Mesendoderm (in vitro differentiated cells): ENCODE measurements at regions not wholly inside any gene's neighbourhood (a gene's known extent, or its start where the extent isn't known, plus 50 kb on each side); places are given as distances from the start of the nearest gene placed in this dataset.

ENCODE experiments used
- DNase-seq: peaks from one replicate; pipeline ENCODE4 v3.0.0; 2013
- H2AK5ac ChIP-seq: 2 replicates; pipeline ENCODE4 v1.6.1; 2013; ENCODE audit warnings: low read length, inconsistent platforms
- H2BK120ac ChIP-seq: 2 replicates; pipeline ENCODE4 v1.6.1; 2013; ENCODE audit warnings: low read depth, mild to moderate bottlenecking, low read length, moderate library complexity, mixed read lengths
- H2BK15ac ChIP-seq: replicated peaks from 2 replicates; pipeline ENCODE4 v1.6.1; 2013; ENCODE audit warnings: low read depth, mild to moderate bottlenecking, moderate library complexity
- H2BK5ac ChIP-seq: 2 replicates; pipeline ENCODE4 v1.6.1; 2013; ENCODE audit warnings: low read length, inconsistent platforms
- H3K18ac ChIP-seq: 2 replicates; pipeline ENCODE4 v1.6.1; 2013; ENCODE audit warnings: mild to moderate bottlenecking, low read length, mixed read lengths
- H3K23ac ChIP-seq: one replicate; pipeline ENCODE4 v1.6.1; 2013; ENCODE audit warnings: low read length
- H3K27ac ChIP-seq: 2 replicates; pipeline ENCODE4 v1.5.1; 2013; ENCODE audit warnings: low read depth, mild to moderate bottlenecking, inconsistent platforms, low read length, moderate library complexity
- H3K27me3 ChIP-seq: 2 replicates; pipeline ENCODE4 v1.6.1; 2013; ENCODE audit warnings: low read length, control low read depth, mild to moderate bottlenecking, inconsistent platforms; ENCODE audit not compliant: insufficient read depth, poor library complexity
- H3K36me3 ChIP-seq: 2 replicates; pipeline ENCODE4 v1.6.1; 2013; ENCODE audit warnings: low read length, inconsistent platforms; ENCODE audit not compliant: control insufficient read depth, insufficient read depth
- H3K4ac ChIP-seq: one replicate; pipeline ENCODE4 v1.6.1; 2013; ENCODE audit warnings: low read depth, mild to moderate bottlenecking, low read length, moderate library complexity
- H3K4me1 ChIP-seq: 2 replicates; pipeline ENCODE4 v1.6.1; 2013; ENCODE audit warnings: low read depth, low read length, inconsistent platforms; ENCODE audit not compliant: control insufficient read depth
- H3K4me2 ChIP-seq: 2 replicates; pipeline ENCODE4 v1.6.1; 2013; ENCODE audit warnings: low read length
- H3K4me3 ChIP-seq: 2 replicates; pipeline ENCODE4 v1.5.1; 2013; ENCODE audit warnings: mild to moderate bottlenecking, low read length
- H3K56ac ChIP-seq: one replicate; pipeline ENCODE4 v1.6.1; 2013; ENCODE audit warnings: low read length
- H3K79me1 ChIP-seq: 2 replicates; pipeline ENCODE4 v1.6.1; 2013; ENCODE audit warnings: low read length, inconsistent platforms
- H3K79me2 ChIP-seq: 2 replicates; pipeline ENCODE4 v1.6.1; 2013; ENCODE audit warnings: mild to moderate bottlenecking, low read length; ENCODE audit not compliant: control insufficient read depth, insufficient read depth
- H3K9ac ChIP-seq: 2 replicates; pipeline ENCODE4 v1.6.1; 2013; ENCODE audit warnings: low read length, inconsistent platforms
- H4K5ac ChIP-seq: one replicate; pipeline ENCODE4 v1.6.1; 2013; ENCODE audit warnings: low read length
- H4K8ac ChIP-seq: one replicate; pipeline ENCODE4 v1.6.1; 2013; ENCODE audit warnings: low read depth, mild to moderate bottlenecking, control low read depth, low read length, moderate library complexity
- WGBS: extraction: QIAGEN DNeasy Blood & Tissue Kit; methylation state at CpG from one replicate; pipeline ENCODE4 v1.1.7; 2013; ENCODE audit warnings: low lambda C conversion rate, missing lambda C conversion rate; ENCODE audit not compliant: insufficient coverage; ENCODE audit errors: extremely low coverage; 5-methylcytosine and 5-hydroxymethylcytosine counted together

GRCh38 chr5:128667751-128668150 is 129.7 kb upstream of the FBN2 start:
- Histone ChIP-seq H2AK5ac (no peak overlapping the region), H3K27ac (no peak overlapping the region), H3K56ac (no peak overlapping the region), H3K18ac (no peak overlapping the region), H2BK5ac (no peak overlapping the region), H3K4me1 (peaks cover 2% of the 10 kb centered on the region), H3K4ac (no peak overlapping the region), H3K79me2 (no peaks in the 10 kb centered on the region), H3K23ac (no peak overlapping the region), H3K27me3 (no peaks in the 10 kb centered on the region), H3K4me2 (no peak overlapping the region), H3K36me3 (no peaks in the 10 kb centered on the region), H2BK15ac (no peak overlapping the region), H4K8ac (no peak overlapping the region), H3K9ac (no peak overlapping the region), H4K5ac (no peak overlapping the region), H3K79me1 (no peaks in the 10 kb centered on the region), H2BK120ac (no peak overlapping the region), H3K4me3 (no peak overlapping the region)
- no CpG with 5 or more reads among the region's 1 CpG for WGBS
- no peak for DNase-seq

- H3K4me3 ChIP-seq = no peak overlapping the region
- H3K4me2 ChIP-seq = no peak overlapping the region
- H3K56ac ChIP-seq = no peak overlapping the region
- H3K79me1 ChIP-seq = no peaks in the 10 kb centered on the region
- H2BK120ac ChIP-seq = no peak overlapping the region
- no peak overlapping the region for H3K4ac ChIP-seq
- H2BK15ac ChIP-seq = no peak overlapping the region
- no peak overlapping the region for H4K5ac ChIP-seq
- H4K8ac ChIP-seq = no peak overlapping the region
- H3K27me3 ChIP-seq = no peaks in the 10 kb centered on the region
- no peaks in the 10 kb centered on the region for H3K79me2 ChIP-seq
- no peak overlapping the region for H3K27ac ChIP-seq
- H3K36me3 ChIP-seq = no peaks in the 10 kb centered on the region
- H2AK5ac ChIP-seq = no peak overlapping the region
- peaks cover 4% of the 10 kb centered on the region for H3K4me1 ChIP-seq
- no peak overlapping the region for H2BK5ac ChIP-seq
- H3K18ac ChIP-seq = no peak overlapping the region
- H3K23ac ChIP-seq = no peak overlapping the region
- WGBS = no CpG with 5 or more reads among the region's 6 CpGs
- H3K9ac ChIP-seq = no peak overlapping the region
- DNase-seq = no peak
Observed at GRCh38 chr5:128668921-128669320, 130.9 kb upstream of the FBN2 start.

GRCh38 chr5:128669803-128670202 is 131.8 kb upstream of the FBN2 start:
- H2BK15ac ChIP-seq = no peak overlapping the region
- H2AK5ac ChIP-seq = no peak overlapping the region
- H3K27ac ChIP-seq = no peak overlapping the region
- H3K36me3 ChIP-seq = no peaks in the 10 kb centered on the region
- H3K4me3 ChIP-seq = no peak overlapping the region
- H2BK120ac ChIP-seq = no peak overlapping the region
- H4K8ac ChIP-seq = no peak overlapping the region
- H2BK5ac ChIP-seq = no peak overlapping the region
- no peaks in the 10 kb centered on the region for H3K79me2 ChIP-seq
- no peak overlapping the region for H3K4me2 ChIP-seq
- DNase-seq = no peak
- H3K9ac ChIP-seq = no peak overlapping the region
- no peaks in the 10 kb centered on the region for H3K27me3 ChIP-seq
- no peak overlapping the region for H3K18ac ChIP-seq
- H3K79me1 ChIP-seq = no peaks in the 10 kb centered on the region
- H3K56ac ChIP-seq = no peak overlapping the region
- no CpG with 5 or more reads among the region's 2 CpGs for WGBS
- peaks cover 7% of the 10 kb centered on the region for H3K4me1 ChIP-seq
- H4K5ac ChIP-seq = no peak overlapping the region
- peak overlapping the region; percentile 45 for H3K4ac ChIP-seq
- H3K23ac ChIP-seq = no peak overlapping the region

GRCh38 chr5:128671943-128672342 is 133.9 kb upstream of the FBN2 start:
- Histone ChIP-seq H3K4me2 (no peak overlapping the region), H3K4ac (no peak overlapping the region), H3K9ac (no peak overlapping the region), H3K27ac (no peak overlapping the region), H2BK120ac (no peak overlapping the region), H3K23ac (no peak overlapping the region), H3K4me3 (no peak overlapping the region), H2BK5ac (no peak overlapping the region), H2AK5ac (no peak overlapping the region), H3K4me1 (peaks cover 7% of the 10 kb centered on the region), H4K5ac (no peak overlapping the region), H3K27me3 (no peaks in the 10 kb centered on the region), H3K56ac (no peak overlapping the region), H3K79me1 (no peaks in the 10 kb centered on the region), H4K8ac (no peak overlapping the region), H3K18ac (no peak overlapping the region), H2BK15ac (no peak overlapping the region), H3K79me2 (no peaks in the 10 kb centered on the region), H3K36me3 (no peaks in the 10 kb centered on the region)
- no CpG with 5 or more reads among the region's 2 CpGs for WGBS
- DNase-seq = no peak

- Histone ChIP-seq H2BK5ac (no peak overlapping the region), H3K4me1 (peaks cover 7% of the 10 kb centered on the region), H3K36me3 (no peaks in the 10 kb centered on the region), H3K27me3 (no peaks in the 10 kb centered on the region), H2BK15ac (no peak overlapping the region), H3K79me2 (no peaks in the 10 kb centered on the region), H4K5ac (no peak overlapping the region), H2AK5ac (no peak overlapping the region), H3K4me2 (no peak overlapping the region), H4K8ac (no peak overlapping the region), H3K4me3 (no peak overlapping the region), H3K18ac (no peak overlapping the region), H3K27ac (no peak overlapping the region), H3K56ac (no peak overlapping the region), H3K9ac (no peak overlapping the region), H3K79me1 (no peaks in the 10 kb centered on the region), H3K23ac (no peak overlapping the region), H3K4ac (no peak overlapping the region), H2BK120ac (no peak overlapping the region)
- no peak for DNase-seq
- WGBS = no CpG with 5 or more reads among the region's 3 CpGs
Observed at GRCh38 chr5:128673000-128673399, 135.0 kb upstream of the FBN2 start.

- Histone ChIP-seq H3K4me1 (peaks cover 7% of the 10 kb centered on the region), H2BK15ac (peak overlapping the region; percentile 57), H3K18ac (peak overlapping the region; percentile 68), H3K4ac (no peak overlapping the region), H2BK5ac (no peak overlapping the region), H3K23ac (no peak overlapping the region), H3K79me1 (no peaks in the 10 kb centered on the region), H2BK120ac (no peak overlapping the region), H3K36me3 (no peaks in the 10 kb centered on the region), H3K27ac (no peak overlapping the region), H2AK5ac (no peak overlapping the region), H3K4me3 (no peak overlapping the region), H3K79me2 (no peaks in the 10 kb centered on the region), H3K4me2 (no peak overlapping the region), H3K27me3 (no peaks in the 10 kb centered on the region), H4K8ac (no peak overlapping the region), H4K5ac (no peak overlapping the region), H3K56ac (no peak overlapping the region), H3K9ac (no peak overlapping the region)
- no CpG with 5 or more reads among the region's 1 CpG for WGBS
- no peak for DNase-seq
Observed at GRCh38 chr5:128673411-128673957, 135.4 kb upstream of the FBN2 start.
